H1 (cell line): ENCODE measurements at regions not wholly inside any gene's neighbourhood (a gene's known extent, or its start where the extent isn't known, plus 50 kb on each side); places are given as distances from the start of the nearest gene placed in this dataset.

Experiments used
- CTCF ChIP-seq, 3 experiments: IDR thresholded peaks; 1 replicate in 2 of 3; 2 replicates in 1 of 3; pipeline versions ENCODE4 v1.5.1 to v1.6.1; 2011; ENCODE audit warnings: low read length in 3 of 3, mild to moderate bottlenecking in 3 of 3, inconsistent platforms in 2 of 3, low read depth in 1 of 3, moderate library complexity in 1 of 3; ENCODE audit not compliant: insufficient read depth in 1 of 3; ENCODE audit errors: control extremely low read depth in 1 of 3
- EGR1 ChIP-seq: IDR thresholded peaks from 2 replicates; pipeline ENCODE4 v1.6.1; 2011; ENCODE audit warnings: low read depth, low read length, borderline replicate concordance
- EP300 ChIP-seq, 2 experiments: IDR thresholded peaks; 1 replicate in 1 of 2; 2 replicates in 1 of 2; pipeline ENCODE4 v1.6.1; 2011 to 2012; ENCODE audit warnings: low read depth in 2 of 2, low read length in 2 of 2, mild to moderate bottlenecking in 2 of 2, borderline replicate concordance in 1 of 2, inconsistent platforms in 1 of 2, moderate library complexity in 1 of 2
- EZH2 ChIP-seq: fragments of 200-600 bp; sonication (generic); IDR thresholded peaks from 2 replicates; pipeline ENCODE4 v1.7.1; 2012; ENCODE audit warnings: low read depth, mild to moderate bottlenecking, moderate library complexity, low read length, inconsistent platforms; ENCODE audit not compliant: severe bottlenecking
- GABPA ChIP-seq: IDR thresholded peaks from 2 replicates; pipeline ENCODE4 v1.6.1; 2011; ENCODE audit warnings: mild to moderate bottlenecking, low read length, moderate library complexity, borderline replicate concordance; ENCODE audit not compliant: insufficient read depth
- HDAC6 ChIP-seq: IDR thresholded peaks from one replicate; pipeline ENCODE4 v1.7.1; 2012; ENCODE audit warnings: low read depth, mild to moderate bottlenecking, inconsistent platforms, low read length, moderate library complexity
- JUN ChIP-seq: IDR thresholded peaks from 2 replicates; pipeline ENCODE4 v1.6.1; 2011; ENCODE audit warnings: low read depth, mild to moderate bottlenecking, improper control_type of control experiment, low read length
- MAX ChIP-seq: IDR thresholded peaks from 2 replicates; pipeline ENCODE4 v1.6.1; 2012; ENCODE audit warnings: inconsistent platforms
- POLR2AphosphoS5 ChIP-seq: IDR thresholded peaks from 2 replicates; pipeline ENCODE4 v1.6.1; 2011; ENCODE audit warnings: low read depth, low read length
- RNF2 ChIP-seq: fragments of 200-900, 300-1000 bp; sonication (generic); IDR thresholded peaks from 2 replicates; pipeline ENCODE4 v1.7.1; 2016; ENCODE audit warnings: borderline replicate concordance, low read depth, mild to moderate bottlenecking, antibody characterized with exemption, low read length; ENCODE audit not compliant: poor library complexity, severe bottlenecking; ENCODE audit errors: missing control alignments
- TAF1 ChIP-seq: IDR thresholded peaks from 2 replicates; pipeline ENCODE4 v1.6.1; 2011; ENCODE audit warnings: mild to moderate bottlenecking, low read depth, low read length
- USF2 ChIP-seq: IDR thresholded peaks from 2 replicates; pipeline ENCODE4 v1.6.1; 2011; ENCODE audit warnings: low read length, improper control_type of control experiment
- YY1 ChIP-seq: IDR thresholded peaks from 2 replicates; pipeline ENCODE4 v1.6.1; 2011; ENCODE audit warnings: low read depth, mild to moderate bottlenecking, low read length

- TF ChIP-seq CTCF (IDR thresholded peaks at IDR 0.05; ENCODE audit: control extremely low read depth in 1 of 3, insufficient read depth in 1 of 3, low read depth in 1 of 3, low read length in 3 of 3) (no peak), RNF2 (no peak), EGR1 (no peak), POLR2AphosphoS5 (no peak), GABPA (no peak), EZH2 (no peak), JUN (no peak), MAX (no peak), HDAC6 (no peak), USF2 (no peak), EP300 (IDR thresholded peaks at IDR 0.05; ENCODE audit: borderline replicate concordance in 1 of 2, low read depth in 2 of 2, low read length in 2 of 2) (no peak), TAF1 (no peak), YY1 (no peak)
These were observed 182.9 kb downstream of the TEX29 start for GRCh38 chr13:111503376-111503775.
